Epithelial cell of prostate (primary cell): ENCODE measurements at regions not wholly inside any gene's neighbourhood (a gene's known extent, or its start where the extent isn't known, plus 50 kb on each side); places are given as distances from the start of the nearest gene placed in this dataset.

ENCODE experiments used
- DNase-seq: peaks from one replicate; pipeline ENCODE4 v3.0.0-alpha.2; 2011; ENCODE audit warnings: low read depth, low spot score
- H3K27ac ChIP-seq: fragments of 450-650 bp; 2 replicates; pipeline ENCODE4 v1.5.1; 2017; ENCODE audit warnings: mild to moderate bottlenecking

DNA sequence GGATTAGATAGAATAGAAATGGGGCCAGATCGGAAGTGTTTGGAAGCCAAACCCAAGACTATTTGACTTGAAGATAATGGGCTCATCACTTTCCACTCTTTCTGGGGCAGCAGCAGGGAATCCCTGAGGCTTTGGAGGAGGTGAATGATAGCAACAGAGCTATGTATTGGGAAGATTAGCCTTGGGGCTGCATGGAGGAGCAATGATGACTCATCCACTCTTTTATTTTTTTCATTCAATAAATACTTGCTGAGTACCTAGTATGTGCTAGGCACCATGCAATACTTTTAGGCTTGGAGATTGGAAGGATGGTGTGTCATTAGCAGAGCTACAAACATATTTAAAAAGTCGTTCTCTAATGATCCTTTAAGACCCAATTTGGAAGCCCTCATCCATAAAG is 166.9 kb upstream of the FOXD3 start:
- DNase-seq = no peak
- no peak overlapping the region for H3K27ac ChIP-seq

- DNase-seq = no peak
Observed at GRCh38 chr1:63157085-63157484, 165.3 kb upstream of the FOXD3 start.

GRCh38 chr1:63169057-63169456 is 153.3 kb upstream of the FOXD3 start:
- DNase-seq = no peak
- no peak overlapping the region for H3K27ac ChIP-seq

More at GRCh38 chr1:63157085-63157484, 165.3 kb upstream of the FOXD3 start:
- H3K27ac ChIP-seq = no peak overlapping the region

DNA sequence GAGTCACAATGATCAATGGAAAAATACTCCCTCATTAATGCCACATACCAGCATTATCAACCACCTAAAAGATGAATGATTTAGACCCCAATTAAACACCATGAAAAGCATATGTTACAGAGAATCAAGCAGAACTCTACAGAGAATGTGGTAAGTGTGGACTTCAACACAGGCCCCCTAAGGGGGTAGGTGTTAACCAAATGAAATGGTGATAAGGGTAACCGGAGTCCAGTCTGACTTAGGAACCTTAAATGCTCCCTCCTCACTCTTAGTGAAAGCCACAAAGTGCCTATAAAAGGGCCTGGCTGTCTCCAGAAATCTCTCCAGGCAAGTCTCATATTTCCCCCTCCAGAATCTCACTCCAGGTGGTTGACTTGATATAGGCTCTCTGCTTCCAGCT is 149.2 kb upstream of the FOXD3 start:
- no peak overlapping the region for H3K27ac ChIP-seq
- no peak for DNase-seq

- no peak for DNase-seq
- no peak overlapping the region for H3K27ac ChIP-seq
Observed at GRCh38 chr1:63189677-63190076, 132.7 kb upstream of the FOXD3 start.

DNA sequence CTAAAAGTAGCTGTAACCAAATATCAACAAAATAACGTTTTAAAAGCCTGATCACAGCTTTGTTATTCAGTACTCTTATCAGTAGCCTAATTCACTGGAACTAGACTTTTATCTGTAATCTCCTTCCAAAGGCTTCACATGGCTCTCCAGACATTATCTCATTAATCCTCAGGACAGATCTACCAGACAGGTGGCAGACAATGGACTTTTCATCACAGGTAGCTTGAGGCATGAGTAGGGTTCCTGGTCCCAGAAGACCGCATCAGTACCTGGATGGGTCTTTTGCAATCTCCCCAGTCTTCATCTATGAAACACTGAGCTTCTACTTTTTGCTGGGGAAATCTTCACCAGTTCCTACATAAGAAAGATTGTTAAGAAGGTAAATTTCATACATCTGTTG is 132.2 kb upstream of the FOXD3 start:
- H3K27ac ChIP-seq = no peak overlapping the region

DNA sequence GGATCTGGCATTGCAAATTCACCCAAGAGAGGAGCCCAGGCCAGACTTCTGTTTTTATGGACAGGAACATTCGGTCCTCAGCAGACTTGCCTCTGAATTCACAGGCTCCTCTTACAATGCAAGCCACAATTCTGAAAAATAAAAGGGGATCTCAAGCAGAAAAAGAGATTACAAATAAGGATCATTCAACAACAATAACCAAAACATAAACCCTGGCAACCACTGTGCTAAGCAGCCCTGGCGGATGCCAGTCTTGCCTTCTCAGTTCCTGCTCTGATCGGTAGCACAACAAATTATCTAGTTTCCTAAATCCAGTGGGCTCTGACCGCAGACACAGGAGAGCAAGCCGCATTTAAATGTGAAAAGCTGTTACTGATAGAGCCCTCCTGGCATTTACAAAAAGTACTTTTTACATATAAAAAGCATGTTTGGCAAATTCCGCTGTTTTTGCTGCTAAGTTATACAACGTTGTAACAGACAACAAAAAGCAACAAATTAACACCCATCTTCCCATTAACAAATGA is 123.4 kb upstream of the FOXD3 start:
- no peak overlapping the region for H3K27ac ChIP-seq
- no peak for DNase-seq

More for the DNA sequence above, 132.2 kb upstream of the FOXD3 start:
- DNase-seq = no peak

GRCh38 chr1:63199706-63200335 is 122.5 kb upstream of the FOXD3 start:
- no peak overlapping the region for H3K27ac ChIP-seq
- no peak for DNase-seq

DNA sequence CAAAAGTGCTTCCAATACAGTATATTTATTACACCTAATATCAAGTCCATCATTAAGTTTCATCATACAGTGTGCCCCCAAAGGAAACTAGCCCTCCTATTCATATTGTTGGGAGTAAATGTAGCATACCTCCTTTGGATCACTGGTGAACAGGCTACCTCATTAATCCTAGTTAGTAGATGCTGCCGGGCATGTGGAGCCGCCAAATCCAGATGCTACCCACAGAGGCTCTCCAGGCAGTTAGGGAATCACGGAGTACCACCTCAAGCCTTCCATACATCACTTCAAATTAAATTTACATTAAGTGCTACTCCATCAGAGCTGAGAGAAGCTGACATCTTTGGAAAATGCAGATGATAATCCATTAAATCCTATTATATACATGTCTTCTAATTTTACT is 121.7 kb upstream of the FOXD3 start:
- H3K27ac ChIP-seq = no peak overlapping the region
- no peak for DNase-seq

DNA sequence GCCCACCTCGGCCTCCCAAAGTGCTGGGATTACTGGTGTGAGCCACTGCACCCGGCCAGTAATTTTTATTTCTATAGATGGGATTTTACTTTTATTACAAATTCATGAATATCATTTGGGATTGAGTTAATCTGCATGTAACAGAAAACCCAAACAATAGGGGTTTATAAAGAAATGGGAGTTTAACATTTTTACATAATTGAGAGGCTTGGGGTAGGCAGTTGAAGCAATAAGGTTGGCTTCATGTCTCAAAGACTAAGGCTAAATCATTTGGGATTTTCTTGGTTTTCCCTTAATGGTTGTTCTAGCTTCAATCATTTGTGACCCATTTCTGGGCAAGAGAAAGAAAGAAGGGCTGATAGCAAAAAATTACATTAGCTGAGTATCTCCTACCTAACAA is 118.7 kb upstream of the FOXD3 start:
- no peak for DNase-seq
- no peak overlapping the region for H3K27ac ChIP-seq

DNA sequence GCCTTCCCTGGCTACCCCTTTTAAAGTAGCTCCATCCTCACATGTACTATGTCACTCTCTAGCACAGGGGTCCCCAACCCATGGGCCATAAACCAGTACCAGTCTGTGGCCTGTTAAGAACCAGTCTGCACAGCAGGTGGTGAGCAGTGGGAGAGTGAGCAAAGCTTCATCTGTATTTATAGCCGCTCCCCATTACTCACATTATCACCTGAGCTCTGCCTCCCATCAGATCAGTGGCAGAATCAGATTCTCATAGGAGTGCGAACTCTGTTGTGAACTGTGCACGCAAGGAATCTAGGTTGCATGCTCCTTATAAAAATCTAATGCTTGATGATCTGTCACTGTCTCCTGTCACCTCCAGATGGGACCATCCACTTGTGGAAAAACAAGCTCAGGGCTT is 116.6 kb upstream of the FOXD3 start:
- no peak overlapping the region for H3K27ac ChIP-seq
- DNase-seq = no peak

GRCh38 chr1:63214553-63214952 is 107.8 kb upstream of the FOXD3 start:
- no peak overlapping the region for H3K27ac ChIP-seq
- DNase-seq = no peak

DNA sequence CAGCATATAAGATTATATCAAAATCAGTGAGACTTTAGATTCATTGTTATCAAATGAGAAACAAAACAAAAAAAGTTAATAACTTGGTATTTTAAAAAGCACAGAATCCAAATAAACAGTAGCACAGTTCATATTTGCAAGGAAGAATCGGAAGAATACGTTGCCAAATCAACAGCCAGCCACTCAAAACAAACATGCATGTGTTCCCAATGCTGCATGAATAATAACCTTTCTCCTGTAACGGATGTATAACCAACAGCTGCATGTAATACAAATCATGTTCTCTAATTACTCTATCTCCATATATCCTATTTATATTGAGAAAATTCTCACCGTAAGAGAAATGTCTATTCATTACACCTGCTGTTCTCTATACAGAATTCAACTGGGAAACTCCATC is 98.9 kb upstream of the FOXD3 start:
- DNase-seq = no peak
- H3K27ac ChIP-seq = no peak overlapping the region

DNA sequence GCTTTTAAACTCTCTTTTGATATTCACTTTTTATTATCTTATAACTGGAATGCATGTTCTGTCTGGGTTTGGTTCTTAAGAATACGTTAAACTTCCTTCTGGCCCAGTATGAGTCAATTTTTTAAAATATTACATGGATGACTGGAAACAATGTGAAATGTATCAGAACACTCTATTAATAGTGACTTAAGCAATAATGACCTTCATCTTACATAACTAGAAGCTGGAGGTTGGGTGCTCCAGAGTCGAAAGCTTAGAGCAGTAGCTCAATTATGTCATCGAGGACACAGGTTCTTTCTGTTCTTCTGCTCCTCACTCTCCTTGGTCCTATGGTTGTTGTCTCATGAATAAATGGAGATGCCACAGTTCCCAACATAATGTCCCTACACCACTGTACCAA is 91.6 kb upstream of the FOXD3 start:
- H3K27ac ChIP-seq = no peak overlapping the region
- no peak for DNase-seq

DNA sequence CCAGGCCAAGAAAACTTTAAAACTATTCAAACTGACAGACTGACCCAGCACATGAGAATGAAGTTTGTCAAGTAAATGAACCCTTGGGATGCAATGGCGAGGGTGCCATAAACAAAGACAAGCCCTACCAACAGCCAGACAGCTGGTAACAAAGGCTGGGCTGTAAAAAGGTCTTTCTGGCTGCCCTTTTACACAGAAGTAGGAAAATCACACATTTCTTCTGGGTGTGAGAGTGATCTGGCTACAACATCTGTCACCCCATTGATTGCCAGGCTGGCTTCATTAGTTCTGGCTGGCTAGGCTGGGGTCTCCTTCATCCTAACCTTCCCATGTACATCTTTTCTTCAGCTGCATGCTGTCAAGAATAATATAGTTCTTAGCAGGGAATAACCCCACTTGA is 83.6 kb upstream of the FOXD3 start:
- DNase-seq = no peak
- no peak overlapping the region for H3K27ac ChIP-seq

DNA sequence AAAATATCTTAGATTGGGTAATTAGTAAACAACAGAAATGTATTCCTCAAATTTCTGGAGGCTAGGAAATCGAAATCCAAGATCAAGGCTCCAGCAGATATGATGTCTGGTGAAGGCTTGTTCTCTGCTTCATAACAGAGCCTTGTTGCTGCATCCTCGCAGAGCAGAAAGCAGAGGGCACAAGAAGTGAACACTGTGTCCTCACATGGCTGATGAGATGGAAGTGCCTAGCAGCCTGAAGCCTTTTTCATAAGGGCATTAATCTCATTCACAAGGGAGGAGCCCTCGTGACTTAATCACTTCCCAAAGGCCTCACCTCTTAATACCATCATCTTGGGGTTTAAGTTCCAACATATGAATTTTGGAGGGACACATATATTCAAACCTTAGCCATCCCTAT is 77.2 kb upstream of the FOXD3 start:
- no peak for DNase-seq

GRCh38 chr1:63248216-63248615 is 74.2 kb upstream of the FOXD3 start:
- DNase-seq = no peak
- H3K27ac ChIP-seq = no peak overlapping the region

More for the DNA sequence above, 77.2 kb upstream of the FOXD3 start:
- no peak overlapping the region for H3K27ac ChIP-seq

DNA sequence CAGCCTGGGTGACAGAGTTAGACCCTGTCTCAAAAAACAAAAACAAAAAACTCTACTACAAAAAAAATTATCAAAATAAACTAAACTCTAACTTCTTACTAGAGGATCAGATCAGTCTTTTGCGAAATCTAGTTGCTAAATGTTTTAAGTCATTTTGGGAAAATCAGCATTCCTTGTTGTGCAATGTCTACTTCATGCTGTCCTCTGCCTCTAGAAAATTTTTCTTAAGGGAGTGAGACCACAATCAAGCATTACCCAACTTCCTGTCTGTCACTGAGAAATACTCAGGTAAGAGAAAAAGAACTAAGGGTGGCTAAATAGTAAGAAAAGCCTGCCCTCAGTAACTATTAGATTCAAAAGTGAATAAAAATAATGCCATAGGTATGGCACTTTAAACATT is 67.2 kb upstream of the FOXD3 start:
- no peak for DNase-seq
- no peak overlapping the region for H3K27ac ChIP-seq

DNA sequence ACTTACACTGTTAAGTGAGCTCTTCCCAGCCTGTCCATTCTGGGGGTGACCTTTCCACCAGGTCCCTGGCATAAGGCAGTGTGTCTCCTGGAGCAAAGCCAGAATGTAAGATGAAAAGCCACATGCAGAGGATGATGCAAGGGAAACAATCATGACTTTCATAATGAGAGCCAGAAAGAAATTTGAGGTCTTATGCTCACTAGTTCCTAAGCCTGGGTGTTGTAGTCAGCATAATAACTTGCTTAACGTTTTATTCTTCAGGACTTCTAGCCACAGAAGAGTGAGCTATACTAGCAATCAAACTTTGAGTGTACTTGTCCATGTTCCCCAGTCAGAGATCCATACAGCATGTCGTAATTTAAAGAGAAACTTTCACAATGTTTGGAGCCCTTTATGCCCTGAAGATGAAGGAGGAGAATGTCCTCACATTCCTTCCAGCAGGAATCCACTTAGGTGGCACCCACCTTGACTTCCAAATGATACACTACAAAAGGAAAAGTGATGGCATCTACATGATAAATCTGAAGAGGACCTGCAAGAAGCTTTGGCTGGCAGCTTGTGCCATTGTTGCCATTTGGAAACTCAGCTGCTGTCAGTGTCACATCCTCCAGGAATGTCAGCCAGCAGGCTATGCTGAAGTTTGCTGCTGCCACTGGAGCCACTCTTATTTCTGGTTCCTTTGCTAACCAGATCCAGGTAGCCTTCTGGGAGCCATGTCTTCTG is 60.5 kb upstream of the FOXD3 start:
- no peak overlapping the region for H3K27ac ChIP-seq
- DNase-seq = no peak

- no peak for DNase-seq
- H3K27ac ChIP-seq = no peak overlapping the region
Observed at GRCh38 chr1:63262459-63262770, 60.0 kb upstream of the FOXD3 start.

- DNase-seq = no peak
Observed at GRCh38 chr1:63264161-63264560, 58.2 kb upstream of the FOXD3 start.

GRCh38 chr1:63266857-63267256 is 55.5 kb upstream of the FOXD3 start:
- DNase-seq = no peak
- H3K27ac ChIP-seq = no peak overlapping the region

More at GRCh38 chr1:63264161-63264560, 58.2 kb upstream of the FOXD3 start:
- H3K27ac ChIP-seq = no peak overlapping the region
